ENCODE measurements at regions not wholly inside any gene's neighbourhood (a gene's known extent, or its start where the extent isn't known, plus 50 kb on each side); places are given as distances from the start of the nearest gene placed in this dataset.

DNA sequence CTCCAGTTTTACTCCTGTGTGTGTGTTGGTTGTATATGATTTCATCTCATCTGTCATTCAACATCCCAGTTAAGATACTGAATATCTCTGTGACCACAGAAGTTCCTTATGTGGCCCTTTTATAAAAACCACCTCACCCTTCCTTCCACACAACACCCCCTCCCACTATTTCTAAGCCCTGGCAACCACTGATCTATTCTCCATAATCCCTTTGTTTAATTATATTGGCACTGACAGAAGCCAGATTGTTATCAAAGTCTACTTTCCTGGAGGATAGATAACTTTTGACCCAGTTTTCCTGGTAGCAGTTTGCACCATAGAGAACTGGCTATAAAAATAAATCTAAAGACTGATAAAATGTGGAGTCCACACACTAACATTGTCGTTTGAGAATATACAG, 902.8 kb downstream of the SLC16A7 start:
- Histone ChIP-seq H3K79me2 (ENCODE audit: insufficient read depth) (no peaks in the 10 kb centered on the region), H3K9ac (no peak overlapping the region), H4K20me1 (ENCODE audit: insufficient read depth) (no peaks in the 10 kb centered on the region), H3K9me3 (ENCODE audit: low read depth) (no peaks in the 10 kb centered on the region), H2AFZ (no peak overlapping the region), H3K27me3 (replicated peaks; ENCODE audit: insufficient read depth) (no peaks in the 10 kb centered on the region), H3K4me2 (ENCODE audit: unreplicated experiment) (no peak overlapping the region), H3K4me3 (no peak overlapping the region), H3K9me2 (ENCODE audit: insufficient read depth) (no peaks in the 10 kb centered on the region), H3K4me1 (ENCODE audit: insufficient read depth) (peaks cover 5% of the 10 kb centered on the region; the same call in 1 of the 2 replicates), H3K27ac (no peak overlapping the region), H3F3A (ENCODE audit: insufficient read depth) (no peaks in the 10 kb centered on the region), H3K36me3 (ENCODE audit: low read depth) (no peaks in the 10 kb centered on the region)
- 58 to 61% methylated on average over 1 of the region's 1 CpG for WGBS, 2 experiments (ENCODE audit: low coverage in 1 of 2, low lambda C conversion rate in 2 of 2, missing lambda C conversion rate in 2 of 2)
- in situ Hi-C loops (cut with MboI) = loop anchor here (25.0 kb wide), 2 partner anchors 686 to 1061 kb away; no protein-coding TSS in a partner anchor
- DNase-seq = no peak
- TF ChIP-seq EZH2phosphoT487 (IDR thresholded peaks at IDR 0.05; ENCODE audit: insufficient read depth, low read depth) (no peak), EZH2 (IDR thresholded peaks at IDR 0.05; ENCODE audit: insufficient read depth, poor library complexity, severe bottlenecking) (no peak)

DNA sequence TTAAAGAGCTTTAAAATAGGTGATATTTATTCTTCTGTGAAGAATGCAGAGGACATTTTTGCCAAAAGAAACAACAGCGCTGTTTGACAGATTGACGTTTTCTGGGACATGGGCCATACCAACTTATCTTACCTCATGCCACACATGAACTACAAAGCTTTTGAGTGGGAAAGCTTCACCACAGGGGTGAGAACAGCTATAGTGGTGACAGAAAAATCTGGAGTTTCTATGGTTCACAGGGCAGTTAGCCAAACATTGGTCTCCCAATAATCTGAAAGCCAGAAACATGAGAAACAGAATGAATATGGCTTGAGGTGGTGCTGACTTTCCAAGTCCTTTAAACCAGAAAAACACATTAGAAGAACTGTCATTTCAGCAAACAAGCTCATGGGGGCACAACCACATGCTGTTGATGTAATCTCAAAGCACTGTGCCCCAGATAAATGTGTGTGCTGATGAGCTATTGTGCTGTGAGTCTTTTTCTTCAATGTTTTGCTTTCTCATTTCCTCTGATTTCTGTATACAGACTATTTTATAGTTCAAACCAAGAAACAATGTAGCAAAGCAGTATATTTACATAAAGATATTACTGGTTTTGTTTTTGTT, 905.4 kb downstream of the SLC16A7 start:
- no peaks in the 10 kb centered on the region for H3K9me2 ChIP-seq (ENCODE audit: insufficient read depth)
- in situ Hi-C loops (cut with MboI) = no loop called here
- H3K36me3 ChIP-seq (ENCODE audit: low read depth) = no peaks in the 10 kb centered on the region
- H3K4me2 ChIP-seq (ENCODE audit: unreplicated experiment) = no peak overlapping the region
- H3K4me3 ChIP-seq = no peak overlapping the region
- H3F3A ChIP-seq (ENCODE audit: insufficient read depth) = no peaks in the 10 kb centered on the region
- no peak for TF ChIP-seq EZH2 (IDR thresholded peaks at IDR 0.05; ENCODE audit: insufficient read depth, poor library complexity, severe bottlenecking)
- TF ChIP-seq EZH2phosphoT487 (IDR thresholded peaks at IDR 0.05; ENCODE audit: insufficient read depth, low read depth) = no peak
- H3K27me3 ChIP-seq (replicated peaks; ENCODE audit: insufficient read depth) = no peaks in the 10 kb centered on the region
- H3K9ac ChIP-seq = no peak overlapping the region
- no peak overlapping the region for H3K27ac ChIP-seq
- no peaks in the 10 kb centered on the region for H4K20me1 ChIP-seq (ENCODE audit: insufficient read depth)
- H3K79me2 ChIP-seq (ENCODE audit: insufficient read depth) = no peaks in the 10 kb centered on the region
- H2AFZ ChIP-seq = no peak overlapping the region
- WGBS, 2 experiments (ENCODE audit: low coverage in 1 of 2, low lambda C conversion rate in 2 of 2, missing lambda C conversion rate in 2 of 2) = 54 to 55% methylated on average over 2 of the region's 2 CpGs
- DNase-seq = peak; percentile 4
- H3K9me3 ChIP-seq (ENCODE audit: low read depth) = no peaks in the 10 kb centered on the region
- no peaks in the 10 kb centered on the region for H3K4me1 ChIP-seq (ENCODE audit: insufficient read depth)

DNA sequence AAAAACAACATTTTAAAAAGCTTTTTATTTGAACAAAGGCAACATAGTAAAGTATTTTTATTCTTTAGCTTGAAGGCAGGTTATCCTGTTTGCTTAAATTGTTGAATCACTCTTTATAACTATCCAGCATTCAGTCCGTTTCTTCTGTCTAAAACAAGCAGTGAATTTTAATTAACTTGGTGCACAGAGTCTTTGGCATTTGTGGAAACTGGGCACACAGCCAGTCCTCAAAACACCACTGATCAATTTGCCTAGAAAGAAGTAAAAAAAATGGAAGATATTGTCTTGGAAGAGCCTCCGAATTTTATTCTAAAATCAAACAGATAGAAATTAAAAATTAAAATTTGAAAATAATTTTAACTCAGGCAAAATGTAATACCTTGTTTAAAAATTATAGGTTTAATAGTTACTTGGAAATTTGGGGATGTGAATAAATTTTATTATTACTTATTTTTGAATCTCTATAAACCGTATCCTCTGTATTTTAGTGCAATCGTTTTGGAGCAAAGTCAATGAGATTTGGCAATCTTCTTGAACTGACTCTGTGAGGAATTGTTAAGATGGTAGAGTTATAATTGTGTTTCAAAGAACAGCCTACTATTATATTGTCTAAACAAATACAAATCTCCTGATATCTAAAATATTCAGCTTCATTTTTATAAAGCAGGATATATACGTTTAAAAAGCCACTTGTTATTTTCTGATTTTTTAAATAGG, 927.0 kb downstream of the SLC16A7 start:
- Histone ChIP-seq H3K4me3 (no peak overlapping the region), H2AFZ (no peak overlapping the region), H3K9ac (no peak overlapping the region), H3K9me3 (ENCODE audit: low read depth) (no peaks in the 10 kb centered on the region), H3K79me2 (ENCODE audit: insufficient read depth) (no peaks in the 10 kb centered on the region), H3K27ac (no peak overlapping the region), H3F3A (ENCODE audit: insufficient read depth) (no peaks in the 10 kb centered on the region), H4K20me1 (ENCODE audit: insufficient read depth) (no peaks in the 10 kb centered on the region), H3K27me3 (replicated peaks; ENCODE audit: insufficient read depth) (no peaks in the 10 kb centered on the region), H3K9me2 (ENCODE audit: insufficient read depth) (no peaks in the 10 kb centered on the region), H3K36me3 (ENCODE audit: low read depth) (no peaks in the 10 kb centered on the region), H3K4me1 (ENCODE audit: insufficient read depth) (no peaks in the 10 kb centered on the region), H3K4me2 (ENCODE audit: unreplicated experiment) (no peak overlapping the region)
- in situ Hi-C loops (cut with MboI) = no loop called here
- no peak for DNase-seq
- WGBS, 2 experiments (ENCODE audit: low coverage in 1 of 2, low lambda C conversion rate in 2 of 2, missing lambda C conversion rate in 2 of 2) = 14 to 19% methylated on average over 5 of the region's 5 CpGs
- TF ChIP-seq EZH2phosphoT487 (IDR thresholded peaks at IDR 0.05; ENCODE audit: insufficient read depth, low read depth) = no peak
- TF ChIP-seq EZH2 (IDR thresholded peaks at IDR 0.05; ENCODE audit: insufficient read depth, poor library complexity, severe bottlenecking) = no peak

DNA sequence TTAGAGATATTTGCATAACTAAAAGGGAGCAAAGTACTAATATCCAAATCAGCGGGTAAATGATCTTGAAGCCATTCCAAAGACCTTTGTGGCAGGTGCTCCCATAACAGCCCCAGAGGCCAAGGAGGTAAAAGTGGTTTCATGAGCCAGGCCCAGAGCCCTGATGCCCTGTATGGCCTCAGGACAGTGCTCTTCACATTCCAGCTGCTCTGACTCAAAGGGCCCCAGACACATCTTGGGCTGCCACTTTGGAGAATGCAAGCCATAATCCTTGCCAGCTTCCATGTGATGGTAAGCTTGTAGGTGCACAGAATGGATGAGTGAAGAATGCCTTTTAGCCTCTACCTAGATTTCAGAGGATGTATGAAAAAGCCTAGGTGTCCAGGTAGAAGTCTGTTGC, 933.4 kb downstream of the SLC16A7 start:
- Histone ChIP-seq H3K9me3 (ENCODE audit: low read depth) (no peaks in the 10 kb centered on the region), H3K36me3 (ENCODE audit: low read depth) (no peaks in the 10 kb centered on the region), H3K27me3 (replicated peaks; ENCODE audit: insufficient read depth) (no peaks in the 10 kb centered on the region), H3K79me2 (ENCODE audit: insufficient read depth) (no peaks in the 10 kb centered on the region), H3K9me2 (ENCODE audit: insufficient read depth) (no peaks in the 10 kb centered on the region), H3K4me3 (no peak overlapping the region), H3K4me2 (ENCODE audit: unreplicated experiment) (no peak overlapping the region), H3K9ac (no peak overlapping the region), H3K4me1 (ENCODE audit: insufficient read depth) (no peaks in the 10 kb centered on the region), H3F3A (ENCODE audit: insufficient read depth) (no peaks in the 10 kb centered on the region), H4K20me1 (ENCODE audit: insufficient read depth) (no peaks in the 10 kb centered on the region), H2AFZ (no peak overlapping the region), H3K27ac (no peak overlapping the region)
- 64 to 78% methylated on average over 1 of the region's 1 CpG for WGBS, 2 experiments (ENCODE audit: low coverage in 1 of 2, low lambda C conversion rate in 2 of 2, missing lambda C conversion rate in 2 of 2)
- TF ChIP-seq EZH2phosphoT487 (IDR thresholded peaks at IDR 0.05; ENCODE audit: insufficient read depth, low read depth) = no peak
- no peak for TF ChIP-seq EZH2 (IDR thresholded peaks at IDR 0.05; ENCODE audit: insufficient read depth, poor library complexity, severe bottlenecking)
- in situ Hi-C loops (cut with MboI) = no loop called here
- DNase-seq = no peak
